CD8-positive, alpha-beta memory T cell (primary cell): ENCODE measurements at regions not wholly inside any gene's neighbourhood (a gene's known extent, or its start where the extent isn't known, plus 50 kb on each side); places are given as distances from the start of the nearest gene placed in this dataset.

Source experiments
- CTCF ChIA-PET: fragments of 350-600 bp; sonication (Branson Sonifier 250); formaldehyde crosslinking; loops from one replicate; lab custom pipeline; 2021; ENCODE audit warnings: antibody characterized with exemption; lab: Charles Lee
- POLR2A ChIA-PET: fragments of 350-600 bp; sonication (Branson Sonifier 250); formaldehyde crosslinking; loops from one replicate; lab custom pipeline; 2021; ENCODE audit warnings: antibody characterized with exemption; lab: Charles Lee
- DNase-seq, 5 donors: peaks; one replicate each; pipeline versions ENCODE4 v3.0.0 to v3.0.0-alpha.2; 2020 to 2022; ENCODE audit warnings: mixed read lengths in 1 of 5
- H3K27ac ChIP-seq: one replicate; pipeline ENCODE4 v1.7.0; 2013; ENCODE audit warnings: low read depth, mild to moderate bottlenecking, low read length, moderate library complexity
- H3K27me3 ChIP-seq: 2 replicates; pipeline ENCODE4 v1.7.0; 2013; ENCODE audit warnings: low read length, mild to moderate bottlenecking; ENCODE audit not compliant: insufficient read depth, poor library complexity, severe bottlenecking
- H3K36me3 ChIP-seq: 2 replicates; pipeline ENCODE4 v1.7.0; 2013; ENCODE audit warnings: mild to moderate bottlenecking, low read length, moderate library complexity; ENCODE audit not compliant: insufficient read depth
- H3K4me1 ChIP-seq: 2 replicates; pipeline ENCODE4 v1.7.0; 2013; ENCODE audit warnings: mild to moderate bottlenecking, low read length, moderate library complexity; ENCODE audit not compliant: insufficient read depth
- H3K4me3 ChIP-seq: 2 replicates; pipeline ENCODE4 v1.7.0; 2013; ENCODE audit warnings: mild to moderate bottlenecking, low read length
- H3K9me3 ChIP-seq: 2 replicates; pipeline ENCODE4 v1.7.0; 2013; ENCODE audit warnings: mild to moderate bottlenecking, low read length
- H3K27ac Mint-ChIP-seq, 8 donors: one replicate each; pipeline ENCODE4 v1.8.0; 2020 to 2021; ENCODE audit warnings: mixed read lengths in 8 of 8, mild to moderate bottlenecking in 6 of 8, inconsistent platforms in 3 of 8, moderate library complexity in 3 of 8
- H3K27me3 Mint-ChIP-seq, 2 donors: one replicate each; pipeline ENCODE4 v1.8.0; 2020 to 2021; ENCODE audit warnings: mixed read lengths in 2 of 2, mild to moderate bottlenecking in 1 of 2, moderate library complexity in 1 of 2
- H3K36me3 Mint-ChIP-seq, 3 donors: one replicate each; pipeline ENCODE4 v1.8.0; 2020 to 2021; ENCODE audit warnings: mixed read lengths in 3 of 3, inconsistent platforms in 1 of 3, mild to moderate bottlenecking in 1 of 3
- H3K4me1 Mint-ChIP-seq, 3 donors: one replicate each; pipeline ENCODE4 v1.8.0; 2020 to 2021; ENCODE audit warnings: mixed read lengths in 3 of 3, inconsistent platforms in 1 of 3, mild to moderate bottlenecking in 1 of 3
- H3K4me3 Mint-ChIP-seq, 7 donors: one replicate each; pipeline ENCODE4 v1.8.0; 2020 to 2021; ENCODE audit warnings: mixed read lengths in 7 of 7, mild to moderate bottlenecking in 6 of 7, moderate library complexity in 4 of 7, inconsistent platforms in 2 of 7
- H3K9me3 Mint-ChIP-seq, 5 donors: one replicate each; pipeline ENCODE4 v1.8.0; 2020 to 2022; ENCODE audit warnings: mixed read lengths in 5 of 5, mild to moderate bottlenecking in 3 of 5, moderate library complexity in 2 of 5, inconsistent platforms in 1 of 5

GRCh38 chr11:70834277-70834940 lies 418.0 kb downstream of the SHANK2 start:
- Mint-ChIP-seq H3K27me3 (peaks cover 0 to 10% of the 10 kb centered on the region in 2 donors), H3K36me3 (no peaks in the 10 kb centered on the region), H3K4me1 (no peaks in the 10 kb centered on the region), H3K27ac (no peak overlapping the region), H3K9me3 (peaks cover 4 to 11% (median 5%) of the 10 kb centered on the region in 5 donors), H3K4me3 (no peak overlapping the region)
- Histone ChIP-seq H3K4me1 (no peaks in the 10 kb centered on the region), H3K36me3 (no peaks in the 10 kb centered on the region), H3K27ac (no peak overlapping the region), H3K9me3 (no peaks in the 10 kb centered on the region), H3K4me3 (no peak overlapping the region), H3K27me3 (no peaks in the 10 kb centered on the region)
- no peak for DNase-seq
- CTCF ChIA-PET = no interaction called here
- POLR2A ChIA-PET = no interaction called here

DNA sequence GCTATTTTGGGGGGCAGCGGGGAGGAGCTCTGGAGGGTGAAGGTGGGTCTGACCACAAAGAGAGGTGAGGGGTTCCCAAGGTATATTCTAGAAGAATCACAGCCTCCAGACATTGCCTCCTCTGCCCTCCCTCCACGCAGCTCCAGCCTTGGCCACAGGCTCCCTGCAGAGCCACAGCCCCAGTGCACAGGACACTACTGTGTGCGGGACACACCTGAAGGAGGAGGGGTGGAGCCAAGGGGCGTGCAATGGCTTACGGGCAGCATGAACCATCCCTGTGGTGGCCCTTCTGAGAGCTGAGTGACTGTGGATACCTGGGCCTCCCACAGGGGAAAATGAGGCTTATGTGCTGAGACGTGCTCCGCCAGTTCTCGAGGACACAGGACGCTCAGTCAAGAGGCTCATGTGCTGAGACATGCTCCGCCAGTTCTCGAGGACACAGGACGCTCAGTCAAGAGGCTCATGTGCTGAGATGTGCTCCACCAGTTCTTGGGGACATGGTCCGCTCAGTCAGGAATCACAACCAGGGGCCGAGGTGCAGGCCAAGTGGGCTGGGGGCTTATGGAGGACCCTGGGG lies 417.3 kb downstream of the SHANK2 start:
- H3K4me3 Mint-ChIP-seq = no peak overlapping the region
- Histone ChIP-seq H3K27ac (no peak overlapping the region), H3K27me3 (no peaks in the 10 kb centered on the region), H3K9me3 (no peaks in the 10 kb centered on the region), H3K4me1 (no peaks in the 10 kb centered on the region), H3K4me3 (no peak overlapping the region), H3K36me3 (no peaks in the 10 kb centered on the region)
- H3K27ac Mint-ChIP-seq = no peak overlapping the region
- no peak for DNase-seq
- POLR2A ChIA-PET = no interaction called here
- H3K36me3 Mint-ChIP-seq = no peaks in the 10 kb centered on the region
- no peaks in the 10 kb centered on the region for H3K4me1 Mint-ChIP-seq
- CTCF ChIA-PET = no interaction called here
- H3K9me3 Mint-ChIP-seq = peaks cover 4 to 11% (median 5%) of the 10 kb centered on the region in 5 donors
- peaks cover 0 to 10% of the 10 kb centered on the region in 2 donors for H3K27me3 Mint-ChIP-seq

GRCh38 chr11:70836071-70836470 lies 416.3 kb downstream of the SHANK2 start:
- H3K36me3 Mint-ChIP-seq = no peaks in the 10 kb centered on the region
- POLR2A ChIA-PET = no interaction called here
- CTCF ChIA-PET = no interaction called here

DNA sequence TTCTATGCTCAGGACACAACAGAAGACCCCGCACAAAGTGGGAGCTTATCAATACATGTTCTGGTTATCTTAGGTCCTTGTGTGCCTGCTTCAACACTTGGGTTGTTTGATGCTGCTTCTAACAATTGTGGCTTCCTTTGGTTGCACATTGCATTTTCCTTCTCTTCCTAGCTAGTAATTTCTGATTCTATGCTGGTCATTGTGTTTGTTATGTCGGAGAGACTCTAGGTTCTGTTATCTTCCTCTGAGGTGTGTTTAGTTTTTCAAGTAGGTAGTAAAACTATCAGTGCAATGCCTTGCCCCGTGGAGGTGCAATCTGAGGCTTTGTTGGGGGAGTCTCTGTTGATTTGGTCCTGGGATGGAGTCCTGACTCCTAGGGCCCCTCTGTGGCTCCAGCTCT lies 414.2 kb downstream of the SHANK2 start:
- CTCF ChIA-PET = no interaction called here
- Histone ChIP-seq H3K4me1 (no peaks in the 10 kb centered on the region), H3K27me3 (no peaks in the 10 kb centered on the region), H3K27ac (no peak overlapping the region), H3K36me3 (no peaks in the 10 kb centered on the region), H3K4me3 (no peak overlapping the region), H3K9me3 (no peaks in the 10 kb centered on the region)
- Mint-ChIP-seq H3K27me3 (peaks cover 4 to 6% of the 10 kb centered on the region in 2 donors), H3K4me1 (no peaks in the 10 kb centered on the region), H3K9me3 (peaks cover 4 to 7% (median 5%) of the 10 kb centered on the region in 5 donors), H3K27ac (no peak overlapping the region), H3K36me3 (no peaks in the 10 kb centered on the region), H3K4me3 (no peak overlapping the region)
- POLR2A ChIA-PET = no interaction called here
- no peak for DNase-seq

More at GRCh38 chr11:70836071-70836470, 416.3 kb downstream of the SHANK2 start:
- Histone ChIP-seq H3K27ac (no peak overlapping the region), H3K36me3 (no peaks in the 10 kb centered on the region), H3K9me3 (no peaks in the 10 kb centered on the region), H3K4me3 (no peak overlapping the region), H3K4me1 (no peaks in the 10 kb centered on the region), H3K27me3 (no peaks in the 10 kb centered on the region)
- H3K27me3 Mint-ChIP-seq = peaks cover 0 to 10% of the 10 kb centered on the region in 2 donors
- no peak for DNase-seq
- no peak overlapping the region for H3K4me3 Mint-ChIP-seq
- H3K4me1 Mint-ChIP-seq = no peaks in the 10 kb centered on the region
- peaks cover 4 to 11% (median 5%) of the 10 kb centered on the region in 5 donors for H3K9me3 Mint-ChIP-seq
- no peak overlapping the region for H3K27ac Mint-ChIP-seq

DNA sequence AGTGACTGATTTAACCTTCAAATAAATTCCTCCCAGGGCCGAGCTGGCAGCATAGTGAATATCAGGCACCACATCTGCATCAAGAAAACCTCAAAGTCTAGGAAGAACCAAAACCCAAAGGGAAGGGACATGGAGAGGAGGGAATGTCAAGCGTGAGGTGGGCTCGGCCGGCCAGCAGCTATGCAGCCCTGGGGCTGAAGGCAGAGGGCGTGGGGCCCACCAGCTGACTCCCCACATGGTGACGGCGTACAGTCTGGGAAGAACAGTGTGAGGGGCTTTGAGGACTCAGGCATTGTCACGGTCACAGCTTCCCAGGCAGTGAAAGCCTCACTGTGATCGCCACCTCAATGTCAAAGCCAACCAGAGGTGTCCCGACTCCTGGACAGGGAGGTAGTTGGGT lies 412.5 kb downstream of the SHANK2 start:
- Histone ChIP-seq H3K4me1 (no peaks in the 10 kb centered on the region), H3K27me3 (no peaks in the 10 kb centered on the region), H3K4me3 (no peak overlapping the region), H3K27ac (no peak overlapping the region), H3K36me3 (no peaks in the 10 kb centered on the region), H3K9me3 (no peaks in the 10 kb centered on the region)
- CTCF ChIA-PET = no interaction called here
- no peak for DNase-seq
- H3K27me3 Mint-ChIP-seq = peaks cover 8 to 11% of the 10 kb centered on the region in 2 donors
- no peak overlapping the region for H3K27ac Mint-ChIP-seq
- no peaks in the 10 kb centered on the region for H3K4me1 Mint-ChIP-seq
- POLR2A ChIA-PET = no interaction called here
- no peaks in the 10 kb centered on the region for H3K36me3 Mint-ChIP-seq
- no peak overlapping the region for H3K4me3 Mint-ChIP-seq
- H3K9me3 Mint-ChIP-seq = peaks cover 4 to 7% (median 5%) of the 10 kb centered on the region in 5 donors

GRCh38 chr11:70841264-70841663 lies 411.1 kb downstream of the SHANK2 start:
- Mint-ChIP-seq H3K4me3 (no peak overlapping the region), H3K9me3 (peaks cover 4 to 7% (median 5%) of the 10 kb centered on the region in 5 donors), H3K36me3 (no peaks in the 10 kb centered on the region), H3K27ac (no peak overlapping the region), H3K27me3 (peaks cover 8 to 11% of the 10 kb centered on the region in 2 donors), H3K4me1 (no peaks in the 10 kb centered on the region)
- Histone ChIP-seq H3K27ac (no peak overlapping the region), H3K36me3 (no peaks in the 10 kb centered on the region), H3K9me3 (no peaks in the 10 kb centered on the region), H3K4me1 (no peaks in the 10 kb centered on the region), H3K27me3 (no peaks in the 10 kb centered on the region), H3K4me3 (no peak overlapping the region)
- POLR2A ChIA-PET = no interaction called here
- CTCF ChIA-PET = no interaction called here
- no peak for DNase-seq

GRCh38 chr11:70842256-70842655 lies 410.1 kb downstream of the SHANK2 start:
- POLR2A ChIA-PET = no interaction called here

DNA sequence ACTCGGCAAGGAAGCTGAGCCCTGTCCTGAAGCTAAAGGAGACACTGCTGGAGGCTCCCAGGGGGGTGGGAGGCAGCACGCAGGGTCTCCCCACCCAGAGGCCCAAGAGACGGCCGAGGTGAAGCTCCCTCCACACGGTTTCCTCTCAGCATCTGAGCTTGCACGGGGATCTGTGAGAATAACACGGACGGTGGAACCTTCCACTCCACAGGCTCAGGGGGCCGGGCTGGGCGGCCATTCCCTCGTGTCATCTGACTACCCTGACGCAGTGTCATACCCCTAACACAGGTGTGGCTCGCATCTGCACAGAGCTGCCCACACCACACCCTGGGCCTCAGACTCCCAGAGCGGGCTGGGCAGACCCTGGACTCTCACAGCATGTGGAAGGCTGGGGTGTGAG lies 409.7 kb downstream of the SHANK2 start:
- ChIA-PET CTCF (no interaction called here), POLR2A (no interaction called here)
- DNase-seq = no peak
- no peaks in the 10 kb centered on the region for H3K9me3 ChIP-seq
- H3K36me3 ChIP-seq = no peaks in the 10 kb centered on the region
- no peak overlapping the region for H3K27ac ChIP-seq
- H3K27me3 Mint-ChIP-seq = peaks cover 8 to 11% of the 10 kb centered on the region in 2 donors
- no peak overlapping the region for H3K27ac Mint-ChIP-seq
- H3K4me3 ChIP-seq = no peak overlapping the region
- H3K4me3 Mint-ChIP-seq = no peak overlapping the region
- H3K9me3 Mint-ChIP-seq = peaks cover 4 to 7% (median 5%) of the 10 kb centered on the region in 5 donors
- H3K36me3 Mint-ChIP-seq = no peaks in the 10 kb centered on the region
- H3K4me1 ChIP-seq = no peaks in the 10 kb centered on the region
- H3K27me3 ChIP-seq = no peaks in the 10 kb centered on the region
- no peaks in the 10 kb centered on the region for H3K4me1 Mint-ChIP-seq

More at GRCh38 chr11:70842256-70842655, 410.1 kb downstream of the SHANK2 start:
- Histone ChIP-seq H3K27ac (no peak overlapping the region), H3K36me3 (no peaks in the 10 kb centered on the region), H3K4me1 (no peaks in the 10 kb centered on the region), H3K27me3 (no peaks in the 10 kb centered on the region), H3K9me3 (no peaks in the 10 kb centered on the region), H3K4me3 (no peak overlapping the region)
- CTCF ChIA-PET = no interaction called here
- Mint-ChIP-seq H3K4me1 (no peaks in the 10 kb centered on the region), H3K27me3 (peaks cover 8 to 11% of the 10 kb centered on the region in 2 donors), H3K27ac (no peak overlapping the region), H3K36me3 (no peaks in the 10 kb centered on the region), H3K4me3 (no peak overlapping the region), H3K9me3 (peaks cover 4 to 7% (median 5%) of the 10 kb centered on the region in 5 donors)
- no peak for DNase-seq
